ENCODE measurements at regions not wholly inside any gene's neighbourhood (a gene's known extent, or its start where the extent isn't known, plus 50 kb on each side); places are given as distances from the start of the nearest gene placed in this dataset.

GRCh38 chr6:147874322-147874721, 365.8 kb downstream of the SAMD5 start:
- DNase-seq (ENCODE audit: low spot score) = no peak
- intact Hi-C loops (cut with DNase I) = no loop called here

DNA sequence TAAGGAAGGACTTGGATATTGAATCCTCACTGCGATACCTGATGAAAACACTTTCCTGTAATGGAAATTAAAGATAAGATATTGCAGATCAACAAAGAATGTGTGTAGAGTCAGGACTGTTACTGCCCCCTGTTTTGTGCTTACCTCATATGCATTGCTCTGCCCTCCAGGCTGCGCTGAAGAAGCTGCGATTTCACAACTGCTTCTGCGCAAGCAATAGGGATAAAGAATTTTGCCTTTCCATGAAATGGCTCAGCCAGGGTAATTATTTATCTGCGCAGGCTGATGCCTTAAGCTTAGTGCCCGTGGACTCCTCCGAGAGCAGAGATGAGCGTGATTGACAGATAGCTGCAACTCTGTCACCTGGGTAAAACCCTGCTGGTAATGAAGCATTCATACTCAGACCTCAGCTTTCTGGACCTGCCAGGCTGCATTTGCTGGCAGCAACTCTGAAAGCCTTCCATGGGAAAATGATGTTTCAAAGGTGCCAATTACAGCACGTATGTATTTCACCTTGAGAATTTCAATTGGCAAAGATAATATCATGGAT, 370.6 kb downstream of the SAMD5 start:
- intact Hi-C loops (cut with DNase I) = no loop called here
- DNase-seq (ENCODE audit: low spot score) = no peak

DNA sequence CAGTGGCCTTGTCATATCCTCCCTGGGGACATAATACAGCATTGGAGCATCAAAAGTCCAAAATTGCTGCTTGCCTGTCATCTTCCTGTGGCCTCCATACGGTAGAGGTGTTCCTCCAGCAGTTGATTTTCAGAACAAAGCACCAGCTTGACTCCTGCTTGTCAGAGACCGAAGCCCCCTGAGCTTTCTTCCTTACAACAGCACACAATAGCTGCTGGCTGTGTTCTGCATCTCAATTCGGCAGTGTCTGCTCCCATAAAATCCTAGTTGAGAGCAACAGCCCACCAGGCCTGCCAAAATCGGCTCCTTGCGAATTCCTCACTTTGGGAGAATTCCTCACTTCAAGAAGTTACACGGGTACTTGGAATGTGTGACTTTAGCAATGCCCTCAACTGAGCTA, 372.9 kb downstream of the SAMD5 start:
- intact Hi-C loops (cut with DNase I) = no loop called here
- no peak for DNase-seq (ENCODE audit: low spot score)

- DNase-seq (ENCODE audit: low spot score) = no peak
- intact Hi-C loops (cut with DNase I) = no loop called here
Observed at GRCh38 chr6:147888374-147888773, 379.9 kb downstream of the SAMD5 start.

GRCh38 chr6:147891671-147892070, 383.2 kb downstream of the SAMD5 start:
- no peak for DNase-seq (ENCODE audit: low spot score)
- intact Hi-C loops (cut with DNase I) = no loop called here

- intact Hi-C loops (cut with DNase I) = no loop called here
- no peak for DNase-seq (ENCODE audit: low spot score)
Observed at GRCh38 chr6:147892476-147892875, 384.0 kb downstream of the SAMD5 start.

- intact Hi-C loops (cut with DNase I) = no loop called here
- DNase-seq (ENCODE audit: low spot score) = no peak
Observed at GRCh38 chr6:147895272-147895671, 386.8 kb downstream of the SAMD5 start.

GRCh38 chr6:147900247-147900830, 391.8 kb downstream of the SAMD5 start:
- intact Hi-C loops (cut with DNase I) = no loop called here
- no peak for DNase-seq (ENCODE audit: low spot score)

GRCh38 chr6:147903321-147903720, 394.8 kb downstream of the SAMD5 start:
- intact Hi-C loops (cut with DNase I) = no loop called here
- DNase-seq (ENCODE audit: low spot score) = no peak

DNA sequence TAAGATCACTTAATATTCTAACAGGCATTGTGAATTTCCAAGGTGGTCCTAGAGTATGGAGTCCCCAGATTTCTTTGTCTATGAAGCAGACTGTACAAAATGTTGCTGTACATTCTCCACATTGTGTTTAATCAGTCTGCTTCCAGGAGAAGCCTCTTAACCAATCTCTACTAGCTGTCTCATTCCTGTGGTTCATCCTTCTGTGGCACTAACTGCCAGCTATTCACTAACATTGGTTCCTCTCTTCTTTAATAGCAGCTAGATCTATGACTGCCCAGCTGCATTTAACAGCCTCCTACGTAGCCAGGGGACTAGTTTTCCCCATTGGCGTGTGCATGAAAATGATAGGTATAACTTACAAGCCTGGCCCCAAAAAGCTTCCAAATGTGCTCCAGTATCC, 395.4 kb downstream of the SAMD5 start:
- DNase-seq (ENCODE audit: low spot score) = no peak
- intact Hi-C loops (cut with DNase I) = no loop called here

DNA sequence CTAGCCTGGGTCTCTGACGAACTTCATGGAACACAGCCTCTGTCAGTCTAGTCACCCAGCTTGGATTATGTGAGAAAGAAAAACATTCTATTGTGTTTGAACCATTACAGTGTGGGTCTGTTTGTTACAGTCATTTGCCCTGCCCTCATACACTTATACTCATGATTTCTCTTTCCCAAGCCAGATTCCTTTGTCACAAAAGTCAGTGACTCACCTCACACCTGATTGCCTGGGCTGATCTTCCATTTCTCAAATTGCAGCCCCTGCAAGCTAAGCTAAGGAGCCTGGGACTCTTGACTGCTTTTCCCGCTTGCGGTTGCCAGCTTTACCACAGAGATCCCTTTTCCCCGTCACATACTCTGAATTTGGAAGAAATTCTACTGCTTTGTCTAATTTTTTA, 395.9 kb downstream of the SAMD5 start:
- intact Hi-C loops (cut with DNase I) = no loop called here
- DNase-seq (ENCODE audit: low spot score) = no peak

DNA sequence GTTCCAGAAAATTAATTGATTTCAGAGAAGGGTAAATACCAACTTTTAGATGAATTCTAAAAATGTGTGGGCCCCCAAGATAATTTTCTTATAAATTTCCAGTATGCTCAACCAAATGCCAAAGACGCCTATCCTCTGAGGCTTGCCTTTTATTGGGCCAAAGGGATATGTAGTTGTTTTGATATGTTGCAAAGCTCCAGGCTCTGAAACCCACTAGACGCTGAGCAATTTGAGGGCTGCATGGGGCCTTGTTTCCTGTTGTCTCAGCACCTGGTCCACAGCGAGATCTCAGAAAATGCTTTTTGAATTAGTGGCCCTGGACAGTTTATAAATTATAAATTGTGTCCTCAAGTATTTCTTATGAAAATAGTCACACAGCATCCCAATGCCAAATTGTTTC, 397.2 kb downstream of the SAMD5 start:
- intact Hi-C loops (cut with DNase I) = no loop called here
- no peak for DNase-seq (ENCODE audit: low spot score)

GRCh38 chr6:147906361-147906760, 397.9 kb downstream of the SAMD5 start:
- intact Hi-C loops (cut with DNase I) = no loop called here
- no peak for DNase-seq (ENCODE audit: low spot score)

- DNase-seq (ENCODE audit: low spot score) = no peak
- intact Hi-C loops (cut with DNase I) = no loop called here
Observed at GRCh38 chr6:147909640-147910039, 401.1 kb downstream of the SAMD5 start.

- no peak for DNase-seq (ENCODE audit: low spot score)
- intact Hi-C loops (cut with DNase I) = no loop called here
Observed at GRCh38 chr6:147910281-147910680, 401.8 kb downstream of the SAMD5 start.

- no peak for DNase-seq (ENCODE audit: low spot score)
- intact Hi-C loops (cut with DNase I) = no loop called here
Observed at GRCh38 chr6:147911057-147911456, 402.6 kb downstream of the SAMD5 start.

DNA sequence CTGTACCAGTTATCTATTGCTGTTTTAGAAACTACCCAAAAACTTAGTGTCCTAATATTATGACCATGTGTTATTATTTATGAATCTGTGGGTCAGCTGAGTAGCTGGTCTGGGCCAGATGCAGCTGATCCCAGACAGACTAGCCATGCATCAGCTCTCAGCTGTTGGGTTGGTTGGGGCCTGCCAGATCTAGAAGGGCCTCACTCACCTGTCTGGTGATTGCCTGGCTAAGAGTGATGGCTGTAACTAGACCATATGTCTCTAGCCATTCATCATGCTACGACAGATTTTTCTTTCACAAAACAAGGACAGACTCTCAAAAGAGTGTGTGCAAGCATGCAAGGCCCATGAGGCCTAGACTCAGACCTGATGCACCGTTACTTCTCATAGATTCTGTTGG, 403.2 kb downstream of the SAMD5 start:
- no peak for DNase-seq (ENCODE audit: low spot score)
- intact Hi-C loops (cut with DNase I) = no loop called here

DNA sequence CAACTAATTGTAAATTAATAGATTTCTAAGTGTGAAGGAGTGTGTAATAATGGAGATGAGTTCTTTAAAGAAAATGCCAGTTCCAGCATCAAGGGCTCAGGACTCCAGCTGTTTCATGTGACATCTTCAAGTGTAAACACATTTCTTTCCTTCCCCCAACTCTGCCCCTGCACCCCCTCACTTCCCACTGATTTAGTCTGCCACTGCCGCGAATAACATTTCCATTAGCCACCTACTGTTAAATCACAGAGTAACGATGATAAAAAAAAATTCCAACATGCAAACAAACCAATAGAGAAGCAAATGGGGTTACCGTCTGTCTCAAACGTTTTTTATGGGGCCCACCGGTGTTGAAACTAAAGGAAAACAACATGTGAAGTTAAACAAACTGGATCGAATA, 414.3 kb downstream of the SAMD5 start:
- no peak for DNase-seq (ENCODE audit: low spot score)
- intact Hi-C loops (cut with DNase I) = no loop called here

DNA sequence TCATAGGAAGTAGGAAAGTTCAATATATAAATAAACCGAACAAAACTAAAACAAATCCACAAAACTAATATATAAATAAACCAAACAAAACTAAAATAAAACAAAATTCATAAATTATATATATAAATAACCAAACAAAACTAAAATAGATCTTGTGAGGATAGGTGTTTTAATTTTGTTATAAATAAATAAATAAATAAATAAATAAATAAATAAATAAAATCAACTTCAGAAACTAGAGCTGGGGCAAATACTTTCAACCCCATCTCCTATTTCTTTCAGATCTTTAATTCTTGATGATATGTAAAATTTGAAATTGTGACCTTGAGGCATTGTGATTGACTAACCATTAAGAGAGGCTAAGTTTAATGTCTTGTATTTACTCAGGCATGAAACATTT, 416.1 kb downstream of the SAMD5 start:
- DNase-seq (ENCODE audit: low spot score) = no peak
- intact Hi-C loops (cut with DNase I) = no loop called here

DNA sequence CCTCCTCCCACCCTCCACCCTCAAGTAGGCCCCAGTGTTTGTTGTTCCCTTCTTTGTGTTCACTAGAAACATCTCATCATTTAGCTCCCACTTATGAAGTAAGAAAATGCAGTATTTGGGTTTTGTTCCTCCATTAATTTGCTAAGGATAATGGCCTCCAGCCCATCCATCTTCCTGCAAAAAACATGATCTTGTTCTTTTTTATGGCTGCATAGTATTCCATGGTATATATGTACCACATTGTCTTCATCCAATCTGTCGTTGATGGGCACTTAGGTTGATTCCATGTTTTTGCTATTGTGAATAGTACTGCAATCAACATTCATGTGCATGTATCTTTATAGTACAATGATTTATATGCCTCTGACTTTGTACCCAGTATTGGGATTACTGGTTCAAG, 416.8 kb upstream of the SASH1 start:
- no peak for DNase-seq (ENCODE audit: low spot score)
- intact Hi-C loops (cut with DNase I) = no loop called here

GRCh38 chr6:147930745-147931144, 411.9 kb upstream of the SASH1 start:
- intact Hi-C loops (cut with DNase I) = no loop called here
- DNase-seq (ENCODE audit: low spot score) = no peak

GRCh38 chr6:147933224-147933623, 409.4 kb upstream of the SASH1 start:
- DNase-seq (ENCODE audit: low spot score) = no peak
- intact Hi-C loops (cut with DNase I) = no loop called here

All from posterior vena cava (tissue), 2 donors.